Endothelial cell of umbilical vein (primary cell): ENCODE measurements at regions not wholly inside any gene's neighbourhood (a gene's known extent, or its start where the extent isn't known, plus 50 kb on each side); places are given as distances from the start of the nearest gene placed in this dataset.

ENCODE experiments used
- BruUV-seq: library from RNA; stranded (reverse); fragments of 400-500 nt; replicated peaks from 2 replicates; lab custom pipeline; 2021; lab: Mats Ljungman, UMichigan
- CTCF ChIA-PET: fragments of 300-600, 350-600 bp; sonication (Branson Sonifier 250); formaldehyde crosslinking; loops from one replicate; lab custom pipeline; 2021; ENCODE audit warnings: antibody characterized with exemption, inconsistent platforms; lab: Charles Lee
- POLR2A ChIA-PET: fragments of 300-600, 350-600 bp; sonication (Branson Sonifier 250); formaldehyde crosslinking; loops from one replicate; lab custom pipeline; 2021; ENCODE audit warnings: antibody characterized with exemption, inconsistent platforms; lab: Charles Lee
- DNase-seq: peaks from one replicate; pipeline ENCODE4 v3.0.0-alpha.2; 2011; ENCODE audit warnings: low read depth, low spot score
- FAIRE-seq: peaks from 2 replicates; lab custom pipeline; 2011; peaks lifted over from hg19 to GRCh38; lab: Jason Lieb, UNC
- H2AFZ ChIP-seq: 2 replicates; pipeline ENCODE4 v1.6.0; 2012; ENCODE audit warnings: low read depth, low read length, control low read depth, inconsistent platforms
- H3K27ac ChIP-seq: 2 replicates; pipeline ENCODE4 v1.5.1; 2011; ENCODE audit warnings: low read depth, mild to moderate bottlenecking, control low read depth, low read length, moderate library complexity; ENCODE audit not compliant: insufficient read depth
- H3K27me3 ChIP-seq, 2 experiments: 2 replicates each; pipeline versions ENCODE4 v1.6.0 to v1.6.1; 2011; ENCODE audit warnings: low read length in 2 of 2, mixed read lengths in 1 of 2; ENCODE audit not compliant: control insufficient read depth in 2 of 2, insufficient read depth in 2 of 2
- H3K36me3 ChIP-seq, 2 experiments: 2 replicates in 1 of 2; 3 replicates in 1 of 2; pipeline ENCODE4 v1.5.1; 2011; ENCODE audit warnings: low read length in 2 of 2, mild to moderate bottlenecking in 1 of 2, moderate library complexity in 1 of 2; ENCODE audit not compliant: control insufficient read depth in 2 of 2, insufficient read depth in 2 of 2; ENCODE audit errors: extremely low read depth in 1 of 2
- H3K4me1 ChIP-seq: 3 replicates; pipeline ENCODE4 v1.5.1; 2011; ENCODE audit warnings: mild to moderate bottlenecking, low read length; ENCODE audit not compliant: control insufficient read depth, insufficient read depth; ENCODE audit errors: extremely low read depth
- H3K4me2 ChIP-seq: 2 replicates; pipeline ENCODE4 v1.6.1; 2011; ENCODE audit warnings: low read length, control low read depth, mixed read lengths; ENCODE audit not compliant: insufficient read depth
- H3K4me3 ChIP-seq, 3 experiments: fragments of 200-600 bp in 1 of 3; sonication (generic), shearing (Covaris generic) in 1 of 3; replicated peaks in 1 of 3; 2 replicates each; pipeline ENCODE4 v1.5.1; 2011 to 2016; ENCODE audit warnings: control low read depth in 3 of 3, low read length in 3 of 3, mild to moderate bottlenecking in 2 of 3, inconsistent platforms in 1 of 3, low read depth in 1 of 3, moderate library complexity in 1 of 3; ENCODE audit not compliant: insufficient read depth in 1 of 3
- H3K79me2 ChIP-seq: 2 replicates; pipeline ENCODE4 v1.6.0; 2012; ENCODE audit warnings: low read length, inconsistent platforms; ENCODE audit not compliant: control insufficient read depth, insufficient read depth
- H3K9ac ChIP-seq: replicated peaks from 2 replicates; pipeline ENCODE3; 2011; ENCODE audit warnings: low read length, control low read depth; ENCODE audit not compliant: insufficient read depth; ENCODE audit errors: extremely low read depth
- H3K9me1 ChIP-seq: replicated peaks from 3 replicates; pipeline ENCODE4 v1.6.0; 2011; ENCODE audit warnings: mild to moderate bottlenecking, low read length; ENCODE audit not compliant: control insufficient read depth, insufficient read depth; ENCODE audit errors: extremely low read depth
- H3K9me3 ChIP-seq: replicated peaks from 2 replicates; pipeline ENCODE4 v1.5.1; 2012; ENCODE audit warnings: low read length, inconsistent platforms; ENCODE audit not compliant: control insufficient read depth, insufficient read depth
- H4K20me1 ChIP-seq: replicated peaks from 2 replicates; pipeline ENCODE3; 2011; ENCODE audit warnings: mild to moderate bottlenecking, low read length; ENCODE audit not compliant: control insufficient read depth, insufficient read depth; ENCODE audit errors: extremely low read depth
- EZH2 ChIP-seq: IDR thresholded peaks from 2 replicates; pipeline ENCODE4 v1.6.1; 2012; ENCODE audit warnings: borderline replicate concordance, low read depth, mild to moderate bottlenecking, moderate library complexity, low read length, inconsistent platforms; ENCODE audit not compliant: severe bottlenecking
- FOS ChIP-seq: IDR thresholded peaks from 2 replicates; pipeline ENCODE4 v1.6.1; 2011; ENCODE audit warnings: mild to moderate bottlenecking, low read length, moderate library complexity, borderline replicate concordance; ENCODE audit not compliant: insufficient read depth
- GATA2 ChIP-seq: IDR thresholded peaks from 2 replicates; pipeline ENCODE4 v1.7.0; 2011; ENCODE audit warnings: low read depth, mild to moderate bottlenecking, moderate library complexity, mixed read lengths, low read length; ENCODE audit not compliant: insufficient read length, insufficient read depth
- JUN ChIP-seq: IDR thresholded peaks from 2 replicates; pipeline ENCODE4 v1.6.1; 2011; ENCODE audit warnings: borderline replicate concordance, low read depth; ENCODE audit not compliant: insufficient read length, insufficient read depth
- MYC ChIP-seq: IDR thresholded peaks from one replicate; pipeline ENCODE4 v1.6.1; 2011; ENCODE audit warnings: mild to moderate bottlenecking, low read depth, low read length
- POLR2A ChIP-seq: IDR thresholded peaks from 2 replicates; pipeline ENCODE4 v1.6.1; 2012; ENCODE audit warnings: low read depth, mild to moderate bottlenecking, control low read depth, low read length
- POLR2AphosphoS5 ChIP-seq: IDR thresholded peaks from 2 replicates; pipeline ENCODE4 v1.6.1; 2012; ENCODE audit warnings: low read depth, mild to moderate bottlenecking, control low read depth, low read length, moderate library complexity; ENCODE audit not compliant: insufficient read depth
- dilution Hi-C: fragments of 300-500 bp; cut with MboI; formaldehyde crosslinking; loops from one replicate; pipeline ENCODE4 v1.15.0; 2019; ENCODE audit warnings: low sequenced_read_pairs; ENCODE audit not compliant: extremely low pct_ligation_motif_present
- intact Hi-C: fragments of 100-400 bp; cut with micrococcal nuclease; formaldehyde crosslinking; loops from one replicate; pipeline ENCODE4 v1.10.0; 2022
- TF ChIP-seq, protein P1 (sequence below), 2 donors: IDR thresholded peaks; 1 replicate in 1 of 2; 2 replicates in 1 of 2; pipeline ENCODE4 v1.5.1; 2011; ENCODE audit warnings: low read length in 2 of 2, mild to moderate bottlenecking in 2 of 2, moderate library complexity in 2 of 2, control low read depth in 1 of 2, inconsistent platforms in 1 of 2, low read depth in 1 of 2; ENCODE audit not compliant: insufficient read depth in 1 of 2; ENCODE audit errors: extremely low read depth in 1 of 2

- H3K4me2 ChIP-seq, result no peak overlapping the region
- no peaks in the 10 kb centered on the region for H3K9me3 ChIP-seq
- no peaks in the 10 kb centered on the region for H3K27me3 ChIP-seq
- H3K4me3 ChIP-seq, result no peak overlapping the region
- H4K20me1 ChIP-seq, result no peaks in the 10 kb centered on the region
- no peak overlapping the region for H2AFZ ChIP-seq
- DNase-seq (no peak), FAIRE-seq (no peak)
- no peak for TF ChIP-seq FOS
- no peak for TF ChIP-seq JUN
- TF ChIP-seq EZH2, result no peak
- TF ChIP-seq, protein P1, sequence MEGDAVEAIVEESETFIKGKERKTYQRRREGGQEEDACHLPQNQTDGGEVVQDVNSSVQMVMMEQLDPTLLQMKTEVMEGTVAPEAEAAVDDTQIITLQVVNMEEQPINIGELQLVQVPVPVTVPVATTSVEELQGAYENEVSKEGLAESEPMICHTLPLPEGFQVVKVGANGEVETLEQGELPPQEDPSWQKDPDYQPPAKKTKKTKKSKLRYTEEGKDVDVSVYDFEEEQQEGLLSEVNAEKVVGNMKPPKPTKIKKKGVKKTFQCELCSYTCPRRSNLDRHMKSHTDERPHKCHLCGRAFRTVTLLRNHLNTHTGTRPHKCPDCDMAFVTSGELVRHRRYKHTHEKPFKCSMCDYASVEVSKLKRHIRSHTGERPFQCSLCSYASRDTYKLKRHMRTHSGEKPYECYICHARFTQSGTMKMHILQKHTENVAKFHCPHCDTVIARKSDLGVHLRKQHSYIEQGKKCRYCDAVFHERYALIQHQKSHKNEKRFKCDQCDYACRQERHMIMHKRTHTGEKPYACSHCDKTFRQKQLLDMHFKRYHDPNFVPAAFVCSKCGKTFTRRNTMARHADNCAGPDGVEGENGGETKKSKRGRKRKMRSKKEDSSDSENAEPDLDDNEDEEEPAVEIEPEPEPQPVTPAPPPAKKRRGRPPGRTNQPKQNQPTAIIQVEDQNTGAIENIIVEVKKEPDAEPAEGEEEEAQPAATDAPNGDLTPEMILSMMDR (IDR thresholded peaks at IDR 0.05; ENCODE audit: extremely low read depth in 1 of 2, insufficient read depth in 1 of 2, low read depth in 1 of 2, low read length in 2 of 2), result no peak
- TF ChIP-seq POLR2AphosphoS5, result no peak
- no peak for TF ChIP-seq GATA2
- no peak for TF ChIP-seq POLR2A
- no peak for TF ChIP-seq MYC
- H3K79me2 ChIP-seq, result no peaks in the 10 kb centered on the region
- intact Hi-C loops (no loop called here), dilution Hi-C loops (no loop called here)
- ChIA-PET POLR2A (no interaction called here), CTCF (interaction anchor here (1.2 kb wide), 1 partner anchor 40 kb away, joined by 3 read pairs; no protein-coding TSS in a partner anchor)
- no TSS peak for BruUV-seq
- no peak overlapping the region for H3K27ac ChIP-seq
- no peaks in the 10 kb centered on the region for H3K9me1 ChIP-seq
- no peak overlapping the region for H3K9ac ChIP-seq
- no peaks in the 10 kb centered on the region for H3K36me3 ChIP-seq
- no peaks in the 10 kb centered on the region for H3K4me1 ChIP-seq
These were observed 142.5 kb upstream of the ARG1 start for GRCh38 chr6:131430531-131430930.
